ENCODE measurements at regions not wholly inside any gene's neighbourhood (a gene's known extent, or its start where the extent isn't known, plus 50 kb on each side); places are given as distances from the start of the nearest gene placed in this dataset.

DNA sequence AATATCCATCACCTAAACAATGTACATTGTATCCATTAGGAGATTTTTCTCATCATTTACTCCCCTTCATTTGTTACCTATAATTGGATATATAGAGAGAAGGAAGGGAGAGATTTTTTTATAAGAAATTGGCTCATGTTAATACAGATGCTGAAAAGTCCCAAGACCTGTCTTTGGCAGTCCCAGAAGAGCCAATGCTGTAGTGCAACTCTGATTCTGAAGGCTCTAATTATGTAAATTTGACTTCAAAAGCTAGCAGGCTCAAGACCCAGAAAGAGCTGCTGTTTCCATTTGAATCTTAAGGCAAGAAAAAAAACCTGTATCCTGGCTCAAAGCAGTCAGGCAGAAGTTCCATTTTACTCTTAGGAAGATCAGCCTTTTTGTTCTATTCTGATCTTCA, 1245.5 kb upstream of the FAM98A start:
- TF ChIP-seq, protein P1, sequence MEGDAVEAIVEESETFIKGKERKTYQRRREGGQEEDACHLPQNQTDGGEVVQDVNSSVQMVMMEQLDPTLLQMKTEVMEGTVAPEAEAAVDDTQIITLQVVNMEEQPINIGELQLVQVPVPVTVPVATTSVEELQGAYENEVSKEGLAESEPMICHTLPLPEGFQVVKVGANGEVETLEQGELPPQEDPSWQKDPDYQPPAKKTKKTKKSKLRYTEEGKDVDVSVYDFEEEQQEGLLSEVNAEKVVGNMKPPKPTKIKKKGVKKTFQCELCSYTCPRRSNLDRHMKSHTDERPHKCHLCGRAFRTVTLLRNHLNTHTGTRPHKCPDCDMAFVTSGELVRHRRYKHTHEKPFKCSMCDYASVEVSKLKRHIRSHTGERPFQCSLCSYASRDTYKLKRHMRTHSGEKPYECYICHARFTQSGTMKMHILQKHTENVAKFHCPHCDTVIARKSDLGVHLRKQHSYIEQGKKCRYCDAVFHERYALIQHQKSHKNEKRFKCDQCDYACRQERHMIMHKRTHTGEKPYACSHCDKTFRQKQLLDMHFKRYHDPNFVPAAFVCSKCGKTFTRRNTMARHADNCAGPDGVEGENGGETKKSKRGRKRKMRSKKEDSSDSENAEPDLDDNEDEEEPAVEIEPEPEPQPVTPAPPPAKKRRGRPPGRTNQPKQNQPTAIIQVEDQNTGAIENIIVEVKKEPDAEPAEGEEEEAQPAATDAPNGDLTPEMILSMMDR (IDR thresholded peaks at IDR 0.05): no peak
- TF ChIP-seq EP300 (IDR thresholded peaks at IDR 0.05): no peak
- no peak for TF ChIP-seq POLR2A (IDR thresholded peaks at IDR 0.05)

All from tibial nerve (tissue), 4 donors.